MCF 10A (cell line): ENCODE measurements at regions not wholly inside any gene's neighbourhood (a gene's known extent, or its start where the extent isn't known, plus 50 kb on each side); places are given as distances from the start of the nearest gene placed in this dataset.

Experiments
- BruUV-seq: library from RNA; stranded (reverse); fragments of 400-500 nt; replicated peaks from 2 replicates; lab custom pipeline; 2021; lab: Mats Ljungman, UMichigan
- CTCF ChIA-PET: fragments of 300-600 bp; sonication (Branson Sonifier 250); formaldehyde crosslinking; extraction: SDS; loops from one replicate; lab custom pipeline; 2021; ENCODE audit warnings: antibody characterized with exemption, inconsistent platforms; lab: Yijun Ruan, JAX
- POLR2A ChIA-PET: fragments of 300-600, 350-650 bp; sonication (Branson Sonifier 250); formaldehyde crosslinking; extraction: SDS; loops from one replicate; lab custom pipeline; 2020; ENCODE audit warnings: antibody characterized with exemption, inconsistent platforms; lab: Yijun Ruan, JAX
- DNase-seq: peaks from one replicate; pipeline ENCODE4 v3.0.0-alpha.2; 2018; ENCODE audit not compliant: unreplicated experiment
- H3K27ac Mint-ChIP-seq: one replicate; pipeline ENCODE4 v1.8.0; 2022; ENCODE audit warnings: mild to moderate bottlenecking, low read depth, mixed read lengths; ENCODE audit not compliant: unreplicated experiment
- H3K27me3 Mint-ChIP-seq: one replicate; pipeline ENCODE4 v1.8.0; 2022; ENCODE audit warnings: mixed read lengths; ENCODE audit not compliant: insufficient read depth, unreplicated experiment
- H3K36me3 Mint-ChIP-seq: one replicate; pipeline ENCODE4 v1.8.0; 2022; ENCODE audit warnings: mild to moderate bottlenecking, moderate library complexity, mixed read lengths; ENCODE audit not compliant: insufficient read depth, unreplicated experiment
- H3K4me1 Mint-ChIP-seq: one replicate; pipeline ENCODE4 v1.8.0; 2022; ENCODE audit warnings: mixed read lengths; ENCODE audit not compliant: insufficient read depth, unreplicated experiment
- H3K4me3 Mint-ChIP-seq: one replicate; pipeline ENCODE4 v1.8.0; 2022; ENCODE audit warnings: mild to moderate bottlenecking, moderate library complexity, mixed read lengths; ENCODE audit not compliant: unreplicated experiment
- H3K9me3 Mint-ChIP-seq: one replicate; pipeline ENCODE4 v1.8.0; 2022; ENCODE audit warnings: mixed read lengths; ENCODE audit not compliant: unreplicated experiment
- CTCF ChIP-seq: fragments of 200-600 bp; IDR thresholded peaks from one replicate; pipeline ENCODE4 v1.8.0; 2022; ENCODE audit warnings: antibody characterized with exemption, mild to moderate bottlenecking; ENCODE audit not compliant: unreplicated experiment
- intact Hi-C: fragments of 100-400 bp; cut with micrococcal nuclease; formaldehyde crosslinking; loops from 2 replicates; pipeline ENCODE4 v1.14.1; 2022

- Mint-ChIP-seq H3K9me3 (no peaks in the 10 kb centered on the region), H3K36me3 (no peaks in the 10 kb centered on the region), H3K4me1 (no peaks in the 10 kb centered on the region), H3K4me3 (no peak overlapping the region), H3K27me3 (no peaks in the 10 kb centered on the region), H3K27ac (no peak overlapping the region)
- POLR2A ChIA-PET = no interaction called here
- BruUV-seq = no TSS peak
- CTCF ChIA-PET = interaction anchor here (1.2 kb wide), 1 partner anchor 9 kb away, joined by 3 read pairs; no protein-coding TSS in a partner anchor
- DNase-seq = no peak
- intact Hi-C loops = no loop called here
- no peak for TF ChIP-seq CTCF
Observed at GRCh38 chr3:117600112-117600511, 890.5 kb downstream of the TUSC7 start.

GRCh38 chr3:117600666-117601065 lies 891.1 kb downstream of the TUSC7 start:
- Mint-ChIP-seq H3K27ac (no peak overlapping the region), H3K4me3 (no peak overlapping the region), H3K36me3 (no peaks in the 10 kb centered on the region), H3K9me3 (no peaks in the 10 kb centered on the region), H3K27me3 (no peaks in the 10 kb centered on the region), H3K4me1 (no peaks in the 10 kb centered on the region)
- TF ChIP-seq CTCF = no peak
- intact Hi-C loops = no loop called here
- no TSS peak for BruUV-seq
- ChIA-PET CTCF (interaction anchor here (1.2 kb wide), 1 partner anchor 9 kb away, joined by 3 read pairs; no protein-coding TSS in a partner anchor), POLR2A (no interaction called here)
- no peak for DNase-seq

GRCh38 chr3:117602058-117602644 lies 892.6 kb downstream of the TUSC7 start:
- ChIA-PET CTCF (no interaction called here), POLR2A (no interaction called here)
- intact Hi-C loops = no loop called here
- BruUV-seq = no TSS peak
- DNase-seq = no peak
- H3K4me1 Mint-ChIP-seq = no peaks in the 10 kb centered on the region
- H3K27me3 Mint-ChIP-seq = no peaks in the 10 kb centered on the region
- no peaks in the 10 kb centered on the region for H3K36me3 Mint-ChIP-seq
- H3K4me3 Mint-ChIP-seq = no peak overlapping the region
- H3K27ac Mint-ChIP-seq = no peak overlapping the region
- no peaks in the 10 kb centered on the region for H3K9me3 Mint-ChIP-seq
- TF ChIP-seq CTCF = no peak

GRCh38 chr3:117603097-117603496 lies 893.5 kb downstream of the TUSC7 start:
- no peaks in the 10 kb centered on the region for H3K27me3 Mint-ChIP-seq
- no peaks in the 10 kb centered on the region for H3K36me3 Mint-ChIP-seq
- CTCF ChIA-PET = interaction anchor here (0.5 kb wide), 1 partner anchor 311 kb away, joined by 3 read pairs; no protein-coding TSS in a partner anchor
- POLR2A ChIA-PET = no interaction called here
- no TSS peak for BruUV-seq
- H3K9me3 Mint-ChIP-seq = no peaks in the 10 kb centered on the region
- no peak overlapping the region for H3K4me3 Mint-ChIP-seq
- TF ChIP-seq CTCF = no peak
- no peaks in the 10 kb centered on the region for H3K4me1 Mint-ChIP-seq
- DNase-seq = no peak
- H3K27ac Mint-ChIP-seq = no peak overlapping the region
- intact Hi-C loops = no loop called here
